ENCODE measurements at regions not wholly inside any gene's neighbourhood (a gene's known extent, or its start where the extent isn't known, plus 50 kb on each side); places are given as distances from the start of the nearest gene placed in this dataset.
A peak's percentile ranks its signal among the peaks of the same experiment; 100 is the strongest.

DNA sequence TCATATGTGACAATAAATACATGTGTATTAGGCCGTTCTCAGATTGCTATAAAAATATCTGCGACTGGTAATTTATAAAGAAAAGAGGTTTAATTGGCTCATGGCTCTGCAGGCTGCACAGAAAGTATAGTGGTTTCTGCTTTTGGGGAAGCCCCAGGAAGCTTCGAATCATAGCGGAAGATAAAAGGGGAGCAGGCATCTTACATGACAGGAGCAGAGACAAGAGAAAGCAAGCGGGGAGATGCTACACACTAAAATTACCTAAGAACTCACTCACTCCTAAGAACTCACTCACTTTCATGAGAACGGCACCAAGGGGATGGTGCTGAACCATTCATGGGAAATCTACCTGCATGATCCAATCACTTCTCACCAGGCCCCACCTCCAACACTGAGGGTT is 284.9 kb downstream of the OTUD1 start:
- DNase-seq = no peak
- WGBS, 2 donors = 80 to 82% methylated on average over 6 of the region's 6 CpGs

GRCh38 chr10:23725548-23725947 is 286.7 kb downstream of the OTUD1 start:
- no peaks in the 10 kb centered on the region for H3K4me1 ChIP-seq
- intact Hi-C loops (cut with DNase I) = no loop called here
- DNase-seq (no peak), ATAC-seq (no peak)
- no peaks in the 10 kb centered on the region for H3K27me3 ChIP-seq
- H3K27ac ChIP-seq = no peak overlapping the region
- 81 to 88% methylated on average over 1 of the region's 1 CpG for WGBS, 2 donors
- peaks cover 0 to 11% (median 0%) of the 10 kb centered on the region in 3 donors for H3K9me3 ChIP-seq
- H3K36me3 ChIP-seq (replicated peaks in 1 of 2; ENCODE audit: insufficient read depth in 1 of 2, low read depth in 2 of 2) = no peaks in the 10 kb centered on the region
- H3K4me3 ChIP-seq = no peak overlapping the region
- TF ChIP-seq, protein P1, sequence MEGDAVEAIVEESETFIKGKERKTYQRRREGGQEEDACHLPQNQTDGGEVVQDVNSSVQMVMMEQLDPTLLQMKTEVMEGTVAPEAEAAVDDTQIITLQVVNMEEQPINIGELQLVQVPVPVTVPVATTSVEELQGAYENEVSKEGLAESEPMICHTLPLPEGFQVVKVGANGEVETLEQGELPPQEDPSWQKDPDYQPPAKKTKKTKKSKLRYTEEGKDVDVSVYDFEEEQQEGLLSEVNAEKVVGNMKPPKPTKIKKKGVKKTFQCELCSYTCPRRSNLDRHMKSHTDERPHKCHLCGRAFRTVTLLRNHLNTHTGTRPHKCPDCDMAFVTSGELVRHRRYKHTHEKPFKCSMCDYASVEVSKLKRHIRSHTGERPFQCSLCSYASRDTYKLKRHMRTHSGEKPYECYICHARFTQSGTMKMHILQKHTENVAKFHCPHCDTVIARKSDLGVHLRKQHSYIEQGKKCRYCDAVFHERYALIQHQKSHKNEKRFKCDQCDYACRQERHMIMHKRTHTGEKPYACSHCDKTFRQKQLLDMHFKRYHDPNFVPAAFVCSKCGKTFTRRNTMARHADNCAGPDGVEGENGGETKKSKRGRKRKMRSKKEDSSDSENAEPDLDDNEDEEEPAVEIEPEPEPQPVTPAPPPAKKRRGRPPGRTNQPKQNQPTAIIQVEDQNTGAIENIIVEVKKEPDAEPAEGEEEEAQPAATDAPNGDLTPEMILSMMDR (IDR thresholded peaks at IDR 0.05) = no peak
- no peak for TF ChIP-seq POLR2A (IDR thresholded peaks at IDR 0.05)

More for the DNA sequence above, 284.9 kb downstream of the OTUD1 start:
- Histone ChIP-seq H3K27ac (no peak overlapping the region), H3K4me3 (no peak overlapping the region), H3K36me3 (replicated peaks in 1 of 2; ENCODE audit: insufficient read depth in 1 of 2, low read depth in 2 of 2) (no peaks in the 10 kb centered on the region), H3K4me1 (no peaks in the 10 kb centered on the region), H3K27me3 (no peaks in the 10 kb centered on the region), H3K9me3 (peaks cover 0 to 3% (median 0%) of the 10 kb centered on the region in 3 donors)
- intact Hi-C loops (cut with DNase I) = no loop called here
- ATAC-seq = no peak
- TF ChIP-seq POLR2A (IDR thresholded peaks at IDR 0.05) = no peak
- TF ChIP-seq, protein P1 (IDR thresholded peaks at IDR 0.05) = no peak

DNA sequence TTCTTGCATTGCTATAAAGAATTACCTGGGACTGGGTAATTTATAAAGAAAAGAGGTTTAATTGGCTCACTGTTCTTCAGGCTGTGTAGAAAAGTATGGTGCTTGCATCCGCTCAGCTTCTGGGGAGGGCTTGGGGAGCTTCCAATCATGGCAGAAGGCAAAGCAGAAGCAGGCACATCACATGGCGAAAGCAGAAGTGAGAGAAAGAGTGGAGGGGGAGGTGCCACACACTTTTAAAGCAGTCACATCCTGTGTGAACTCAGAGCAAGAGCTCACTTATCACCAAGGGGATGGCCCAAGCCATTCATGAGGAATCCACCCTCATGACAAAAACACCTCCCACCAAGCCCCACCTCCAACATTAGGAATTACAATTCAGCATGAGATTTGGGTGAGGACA is 303.5 kb downstream of the OTUD1 start:
- intact Hi-C loops (cut with DNase I) = no loop called here

DNA sequence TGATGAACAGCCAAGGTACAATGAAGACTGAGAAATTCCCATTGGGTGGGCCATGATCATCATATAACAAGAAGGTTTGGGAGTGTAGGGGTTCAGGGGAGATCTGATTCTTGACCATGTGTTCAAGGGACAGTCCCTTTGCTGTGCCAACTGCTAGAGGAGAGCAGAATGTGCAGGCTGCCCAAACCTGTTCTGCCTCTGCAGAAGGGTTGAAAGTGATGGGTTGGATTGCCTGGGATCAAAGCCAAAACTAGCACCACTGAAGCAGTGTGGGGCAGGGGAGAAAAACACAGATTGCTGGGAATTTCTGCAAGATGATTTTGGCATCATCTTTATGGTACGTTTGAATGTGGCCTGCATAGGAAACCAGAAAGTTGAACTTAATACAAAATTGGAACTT is 303.9 kb downstream of the OTUD1 start:
- 60 to 69% methylated on average over 1 of the region's 1 CpG for WGBS, 2 donors
- no peak for ATAC-seq
- no peaks in the 10 kb centered on the region for H3K4me1 ChIP-seq
- H3K27me3 ChIP-seq = no peaks in the 10 kb centered on the region
- intact Hi-C loops (cut with DNase I) = no loop called here
- DNase-seq = peak; percentile 12 to 55 (median 27)
- H3K9me3 ChIP-seq = no peaks in the 10 kb centered on the region
- no peak overlapping the region for H3K27ac ChIP-seq
- TF ChIP-seq, protein P1 (IDR thresholded peaks at IDR 0.05) = no peak
- no peak for TF ChIP-seq POLR2A (IDR thresholded peaks at IDR 0.05)
- no peak overlapping the region for H3K4me3 ChIP-seq
- H3K36me3 ChIP-seq (replicated peaks in 1 of 2; ENCODE audit: insufficient read depth in 1 of 2, low read depth in 2 of 2) = no peaks in the 10 kb centered on the region

More for the DNA sequence above, 303.5 kb downstream of the OTUD1 start:
- 70 to 84% methylated on average over 2 of the region's 2 CpGs for WGBS, 2 donors
- Histone ChIP-seq H3K9me3 (no peaks in the 10 kb centered on the region), H3K36me3 (replicated peaks in 1 of 2; ENCODE audit: insufficient read depth in 1 of 2, low read depth in 2 of 2) (no peaks in the 10 kb centered on the region), H3K27ac (no peak overlapping the region), H3K27me3 (no peaks in the 10 kb centered on the region), H3K4me1 (no peaks in the 10 kb centered on the region), H3K4me3 (no peak overlapping the region)
- TF ChIP-seq POLR2A (IDR thresholded peaks at IDR 0.05) = no peak
- ATAC-seq (no peak), DNase-seq (no peak)

DNA sequence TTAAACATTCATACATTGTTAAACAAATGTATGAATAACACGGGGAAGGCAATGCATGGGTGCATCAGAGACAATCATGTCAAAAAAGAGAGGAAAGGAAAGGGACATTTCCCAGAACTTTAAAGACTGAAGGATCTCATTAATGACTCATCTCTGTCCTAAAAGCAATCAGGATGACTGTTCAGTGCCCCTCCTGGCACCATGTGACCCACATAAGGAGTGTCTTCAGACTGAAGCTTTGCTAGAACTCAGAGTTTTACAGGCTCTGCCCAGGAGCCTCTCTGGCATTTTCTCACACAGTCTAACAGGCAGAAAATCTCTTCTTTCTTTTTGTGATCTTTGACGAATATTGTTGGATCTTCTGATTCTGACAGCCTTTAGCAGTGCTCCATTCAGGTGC is 315.3 kb downstream of the OTUD1 start:
- no peak overlapping the region for H3K4me3 ChIP-seq
- intact Hi-C loops (cut with DNase I) = no loop called here
- 42 to 62% methylated on average over 2 of the region's 2 CpGs for WGBS, 2 donors
- H3K4me1 ChIP-seq = peaks cover 9% of the 10 kb centered on the region
- DNase-seq (no peak), ATAC-seq (no peak)
- no peaks in the 10 kb centered on the region for H3K36me3 ChIP-seq (replicated peaks in 1 of 2; ENCODE audit: insufficient read depth in 1 of 2, low read depth in 2 of 2)
- TF ChIP-seq, protein P1 (IDR thresholded peaks at IDR 0.05) = no peak
- no peak for TF ChIP-seq POLR2A (IDR thresholded peaks at IDR 0.05)
- no peaks in the 10 kb centered on the region for H3K9me3 ChIP-seq
- H3K27ac ChIP-seq = no peak overlapping the region
- no peaks in the 10 kb centered on the region for H3K27me3 ChIP-seq

Measured in body of pancreas (tissue), 4 donors.